ENCODE measurements at regions not wholly inside any gene's neighbourhood (a gene's known extent, or its start where the extent isn't known, plus 50 kb on each side); places are given as distances from the start of the nearest gene placed in this dataset.

DNA sequence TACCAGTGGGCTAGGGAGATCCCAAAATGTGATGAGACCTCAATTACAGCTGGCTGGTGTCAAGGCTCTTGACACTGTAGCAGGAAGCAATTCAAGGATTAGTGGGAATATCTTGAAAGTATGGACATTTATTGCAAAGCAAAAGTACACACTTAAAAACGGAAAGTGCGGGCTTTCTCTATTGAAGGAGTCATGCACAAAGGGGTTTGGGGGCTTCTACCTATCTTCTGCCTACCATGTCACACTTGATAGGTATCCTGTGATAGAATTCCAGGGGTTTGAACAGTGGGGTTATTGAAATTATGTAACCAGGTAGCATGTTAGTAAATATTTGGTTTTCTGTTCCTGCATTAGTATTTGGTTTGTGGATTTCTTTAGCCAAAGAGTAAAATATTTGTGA is 1652.1 kb upstream of the DDX18 start:
- TF ChIP-seq, protein P1, sequence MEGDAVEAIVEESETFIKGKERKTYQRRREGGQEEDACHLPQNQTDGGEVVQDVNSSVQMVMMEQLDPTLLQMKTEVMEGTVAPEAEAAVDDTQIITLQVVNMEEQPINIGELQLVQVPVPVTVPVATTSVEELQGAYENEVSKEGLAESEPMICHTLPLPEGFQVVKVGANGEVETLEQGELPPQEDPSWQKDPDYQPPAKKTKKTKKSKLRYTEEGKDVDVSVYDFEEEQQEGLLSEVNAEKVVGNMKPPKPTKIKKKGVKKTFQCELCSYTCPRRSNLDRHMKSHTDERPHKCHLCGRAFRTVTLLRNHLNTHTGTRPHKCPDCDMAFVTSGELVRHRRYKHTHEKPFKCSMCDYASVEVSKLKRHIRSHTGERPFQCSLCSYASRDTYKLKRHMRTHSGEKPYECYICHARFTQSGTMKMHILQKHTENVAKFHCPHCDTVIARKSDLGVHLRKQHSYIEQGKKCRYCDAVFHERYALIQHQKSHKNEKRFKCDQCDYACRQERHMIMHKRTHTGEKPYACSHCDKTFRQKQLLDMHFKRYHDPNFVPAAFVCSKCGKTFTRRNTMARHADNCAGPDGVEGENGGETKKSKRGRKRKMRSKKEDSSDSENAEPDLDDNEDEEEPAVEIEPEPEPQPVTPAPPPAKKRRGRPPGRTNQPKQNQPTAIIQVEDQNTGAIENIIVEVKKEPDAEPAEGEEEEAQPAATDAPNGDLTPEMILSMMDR (conservative IDR thresholded peaks at IDR 0.05; ENCODE audit: low read depth, low read length), result no peak
- TF ChIP-seq EZH2 (IDR thresholded peaks at IDR 0.05; ENCODE audit: low read length, unreplicated experiment), result no peak

Measured in PC-3 (cell line).